IMR-90 (cell line): ENCODE measurements at regions not wholly inside any gene's neighbourhood (a gene's known extent, or its start where the extent isn't known, plus 50 kb on each side); places are given as distances from the start of the nearest gene placed in this dataset.

Source experiments
- ATAC-seq: fragments of 200-7000 bp; cut with Tn5 transposase; 2 replicates; pipeline ENCODE4 v1.9.1; 2020; ENCODE audit warnings: low read depth, mild to moderate bottlenecking, moderate library complexity
- BruUV-seq: library from RNA; stranded (reverse); fragments of 400-500 nt; replicated peaks from 2 replicates; lab custom pipeline; 2021; lab: Mats Ljungman, UMichigan
- CTCF ChIA-PET: fragments of 300-600 bp; formaldehyde crosslinking; extraction: SDS; loops from one replicate; lab custom pipeline; 2021; ENCODE audit warnings: antibody characterized with exemption; lab: Yijun Ruan, JAX
- POLR2A ChIA-PET: fragments of 300-600 bp; sonication (Branson Sonifier 250); formaldehyde crosslinking; loops from one replicate; lab custom pipeline; 2022; ENCODE audit warnings: antibody characterized with exemption; ENCODE audit not compliant: unreplicated experiment; lab: Charles Lee
- DNase-seq: peaks from one replicate; pipeline ENCODE4 v3.0.0; 2013
- H2AFZ ChIP-seq: replicated peaks from 2 replicates; pipeline ENCODE3; 2013; ENCODE audit warnings: low read length, mild to moderate bottlenecking; ENCODE audit not compliant: poor library complexity
- H2AK5ac ChIP-seq: 2 replicates; pipeline ENCODE4 v1.6.1; 2013; ENCODE audit warnings: low read depth, low read length, inconsistent platforms
- H2AK9ac ChIP-seq: replicated peaks from 2 replicates; pipeline ENCODE3; 2013; ENCODE audit warnings: mild to moderate bottlenecking, low read depth, low read length, moderate library complexity; ENCODE audit not compliant: poor library complexity
- H2BK120ac ChIP-seq: 2 replicates; pipeline ENCODE4 v1.6.1; 2013; ENCODE audit warnings: low read depth, low read length, inconsistent platforms
- H2BK15ac ChIP-seq: 3 replicates; pipeline ENCODE4 v1.6.1; 2013; ENCODE audit warnings: low read depth, low read length, inconsistent platforms
- H2BK20ac ChIP-seq: 2 replicates; pipeline ENCODE4 v1.6.1; 2013; ENCODE audit warnings: low read depth, mild to moderate bottlenecking, inconsistent platforms, low read length, moderate library complexity
- H2BK5ac ChIP-seq: 2 replicates; pipeline ENCODE4 v1.6.1; 2013; ENCODE audit warnings: mild to moderate bottlenecking, low read depth, low read length, inconsistent platforms; ENCODE audit not compliant: poor library complexity, severe bottlenecking
- H3K14ac ChIP-seq: replicated peaks from 2 replicates; pipeline ENCODE4 v1.6.1; 2013; ENCODE audit warnings: low read depth, low read length, inconsistent platforms
- H3K18ac ChIP-seq: 2 replicates; pipeline ENCODE4 v1.6.1; 2013; ENCODE audit warnings: low read depth, low read length, control low read depth
- H3K23ac ChIP-seq: 2 replicates; pipeline ENCODE4 v1.6.1; 2013; ENCODE audit warnings: low read depth, low read length, inconsistent platforms
- H3K27ac ChIP-seq: 2 replicates; pipeline ENCODE4 v1.5.1; 2013; ENCODE audit warnings: mild to moderate bottlenecking, control low read depth, low read length; ENCODE audit not compliant: insufficient read depth
- H3K27me3 ChIP-seq: 2 replicates; pipeline ENCODE4 v1.6.1; 2013; ENCODE audit warnings: low read length; ENCODE audit not compliant: control insufficient read depth, insufficient read depth
- H3K36me3 ChIP-seq: 2 replicates; pipeline ENCODE4 v1.6.1; 2013; ENCODE audit warnings: low read length, mixed read lengths; ENCODE audit not compliant: control insufficient read depth, insufficient read depth
- H3K4ac ChIP-seq: 2 replicates; pipeline ENCODE4 v1.6.1; 2013; ENCODE audit warnings: low read depth, low read length, inconsistent platforms
- H3K4me1 ChIP-seq: 2 replicates; pipeline ENCODE4 v1.6.1; 2013; ENCODE audit warnings: low read length, mixed read lengths; ENCODE audit not compliant: control insufficient read depth, insufficient read depth
- H3K4me2 ChIP-seq: 2 replicates; pipeline ENCODE4 v1.6.1; 2013; ENCODE audit warnings: low read depth, mild to moderate bottlenecking, control low read depth, low read length, moderate library complexity
- H3K4me3 ChIP-seq: 2 replicates; pipeline ENCODE4 v1.5.1; 2013; ENCODE audit warnings: low read depth, mild to moderate bottlenecking, control low read depth, low read length, moderate library complexity; ENCODE audit not compliant: insufficient read depth
- H3K56ac ChIP-seq: 2 replicates; pipeline ENCODE4 v1.6.1; 2013; ENCODE audit warnings: low read length, inconsistent platforms; ENCODE audit not compliant: insufficient read depth; ENCODE audit errors: extremely low read depth
- H3K79me1 ChIP-seq, 2 experiments: 2 replicates each; pipeline ENCODE4 v1.6.1; 2013; ENCODE audit warnings: low read length in 2 of 2, inconsistent platforms in 1 of 2, low read depth in 1 of 2
- H3K9ac ChIP-seq: 2 replicates; pipeline ENCODE4 v1.6.1; 2013; ENCODE audit warnings: low read depth, low read length, control low read depth
- H3K9me1 ChIP-seq: 2 replicates; pipeline ENCODE4 v1.6.1; 2013; ENCODE audit warnings: low read length, inconsistent platforms; ENCODE audit not compliant: insufficient read depth
- H3K9me3 ChIP-seq: 2 replicates; pipeline ENCODE4 v1.6.1; 2013; ENCODE audit warnings: low read length; ENCODE audit not compliant: control insufficient read depth, insufficient read depth
- H4K20me1 ChIP-seq: 2 replicates; pipeline ENCODE4 v1.6.1; 2013; ENCODE audit warnings: low read length, inconsistent platforms; ENCODE audit not compliant: insufficient read depth
- H4K5ac ChIP-seq: 2 replicates; pipeline ENCODE4 v1.6.1; 2013; ENCODE audit warnings: mild to moderate bottlenecking, low read depth, low read length, control low read depth
- H4K8ac ChIP-seq, 2 experiments: 2 replicates each; pipeline ENCODE4 v1.6.1; 2013; ENCODE audit warnings: low read depth in 2 of 2, low read length in 2 of 2, control low read depth in 1 of 2, inconsistent platforms in 1 of 2
- H4K91ac ChIP-seq: 2 replicates; pipeline ENCODE4 v1.6.1; 2013; ENCODE audit warnings: low read depth, low read length, inconsistent platforms; ENCODE audit not compliant: insufficient read depth
- CEBPB ChIP-seq: IDR thresholded peaks from 2 replicates; pipeline ENCODE4 v1.6.1; 2012; ENCODE audit warnings: low read depth, low read length, improper control_type of control experiment
- CHD1 ChIP-seq: IDR thresholded peaks from 2 replicates; pipeline ENCODE4 v1.6.1; 2012; ENCODE audit warnings: low read depth, low read length, improper control_type of control experiment
- CTCF ChIP-seq: conservative IDR thresholded peaks from 2 replicates; pipeline ENCODE4 v1.5.1; 2012; ENCODE audit warnings: mild to moderate bottlenecking, low read depth, low read length, improper control_type of control experiment
- ELK1 ChIP-seq: fragments of 150-350 bp; IDR thresholded peaks from 2 replicates; pipeline ENCODE4 v1.6.1; 2016; ENCODE audit warnings: low read depth, mild to moderate bottlenecking, low read length, moderate library complexity, borderline replicate concordance
- FOS ChIP-seq: fragments of 150-350 bp; IDR thresholded peaks from 2 replicates; pipeline ENCODE4 v1.6.1; 2016; ENCODE audit warnings: low read depth, low read length
- MAZ ChIP-seq: IDR thresholded peaks from 2 replicates; pipeline ENCODE4 v1.6.1; 2012; ENCODE audit warnings: low read depth, mild to moderate bottlenecking, low read length, improper control_type of control experiment, moderate library complexity, borderline replicate concordance
- MXI1 ChIP-seq: IDR thresholded peaks from 2 replicates; pipeline ENCODE4 v1.6.1; 2012; ENCODE audit warnings: low read depth, mild to moderate bottlenecking, low read length, moderate library complexity, borderline replicate concordance
- POLR2A ChIP-seq: IDR thresholded peaks from 2 replicates; pipeline ENCODE4 v1.6.1; 2012; ENCODE audit warnings: mild to moderate bottlenecking, low read depth, low read length
- RAD21 ChIP-seq: IDR thresholded peaks from 2 replicates; pipeline ENCODE4 v1.6.1; 2012; ENCODE audit warnings: low read length, improper control_type of control experiment
- RCOR1 ChIP-seq: IDR thresholded peaks from 2 replicates; pipeline ENCODE4 v1.6.1; 2012; ENCODE audit warnings: mild to moderate bottlenecking, low read length, improper control_type of control experiment; ENCODE audit not compliant: insufficient replicate concordance
- RFX5 ChIP-seq: IDR thresholded peaks from 2 replicates; pipeline ENCODE4 v1.8.0; 2012; ENCODE audit warnings: low read depth, mild to moderate bottlenecking, low read length, moderate library complexity
- SMC3 ChIP-seq: fragments of 150-350 bp; IDR thresholded peaks from 2 replicates; pipeline ENCODE4 v1.6.1; 2016; ENCODE audit warnings: low read depth, mild to moderate bottlenecking, antibody characterized with exemption, low read length, moderate library complexity
- WGBS, 2 experiments: methylation state at CpG; one replicate each; pipeline versions ENCODE4 v1.1.5 to v1.1.7; 2013; ENCODE audit warnings: missing lambda C conversion rate in 2 of 2; ENCODE audit not compliant: insufficient read length in 1 of 2; ENCODE audit errors: extremely low coverage in 2 of 2; 5-methylcytosine and 5-hydroxymethylcytosine counted together
- dilution Hi-C: fragments of 300-500 bp; cut with HindIII; formaldehyde crosslinking; loops from one replicate; pipeline ENCODE4 v1.14.3; 2018; ENCODE audit warnings: low sequenced_read_pairs; ENCODE audit not compliant: unreplicated experiment
- in situ Hi-C: fragments of 300-500 bp; cut with MboI; formaldehyde crosslinking; loops from 3 replicates; pipeline ENCODE4 v1.14.3; 2019; ENCODE audit warnings: low sequenced_read_pairs, inconsistent platforms, mixed read lengths
- intact Hi-C: fragments of 100-400 bp; cut with micrococcal nuclease; formaldehyde crosslinking; loops from 2 replicates; pipeline ENCODE4 v1.10.0; 2022

GRCh38 chr2:216307496-216307895 is 64.8 kb downstream of the MARCHF4 start:
- DNase-seq, result no peak
- ChIA-PET CTCF (no interaction called here), POLR2A (no interaction called here)
- dilution Hi-C loops, result no loop called here
- Histone ChIP-seq H3K27ac (no peak overlapping the region), H2BK15ac (no peak overlapping the region), H4K8ac (no peak overlapping the region), H2BK120ac (peak overlapping the region; percentile 30; the same call in 1 of the 2 replicates), H3K9ac (no peak overlapping the region), H3K4me2 (no peak overlapping the region), H3K56ac (no peak overlapping the region), H3K36me3 (no peaks in the 10 kb centered on the region), H2BK20ac (no peak overlapping the region), H2AK9ac (no peak overlapping the region), H3K79me1 (peaks cover 36 to 59% of the 10 kb centered on the region in 2 experiments), H3K23ac (no peak overlapping the region), H2AK5ac (no peak overlapping the region), H3K4me1 (peaks cover 6% of the 10 kb centered on the region), H3K9me3 (no peaks in the 10 kb centered on the region), H3K9me1 (peaks cover 19% of the 10 kb centered on the region), H3K4ac (no peak overlapping the region), H4K20me1 (no peaks in the 10 kb centered on the region), H2BK5ac (no peak overlapping the region), H4K5ac (no peak overlapping the region), H3K27me3 (no peaks in the 10 kb centered on the region), H4K91ac (no peak overlapping the region), H3K18ac (no peak overlapping the region), H3K14ac (0 out of 2 replicates have a peak overlapping the region, but pooled peaks have one; percentile 14), H2AFZ (no peak overlapping the region), H3K4me3 (no peak overlapping the region)
- intact Hi-C loops, result no loop called here
- in situ Hi-C loops, result no loop called here
- no peak for ATAC-seq
- no peak for TF ChIP-seq RAD21
- TF ChIP-seq RFX5, result no peak
- no peak for TF ChIP-seq CTCF
- no peak for TF ChIP-seq ELK1
- TF ChIP-seq RCOR1, result no peak
- no peak for TF ChIP-seq MAZ
- no peak for TF ChIP-seq FOS
- no peak for TF ChIP-seq CEBPB
- TF ChIP-seq SMC3, result no peak
- no peak for TF ChIP-seq MXI1
- TF ChIP-seq POLR2A, result no peak
- no peak for TF ChIP-seq CHD1
- no CpG with 5 or more reads among the region's 6 CpGs for WGBS, 2 experiments
- no TSS peak for BruUV-seq
